Daoy (cell line): ENCODE measurements at regions not wholly inside any gene's neighbourhood (a gene's known extent, or its start where the extent isn't known, plus 50 kb on each side); places are given as distances from the start of the nearest gene placed in this dataset.

Experiments
- DNase-seq: peaks from one replicate; pipeline ENCODE4 v3.0.0-alpha.2; 2015; ENCODE audit warnings: low read depth

DNA sequence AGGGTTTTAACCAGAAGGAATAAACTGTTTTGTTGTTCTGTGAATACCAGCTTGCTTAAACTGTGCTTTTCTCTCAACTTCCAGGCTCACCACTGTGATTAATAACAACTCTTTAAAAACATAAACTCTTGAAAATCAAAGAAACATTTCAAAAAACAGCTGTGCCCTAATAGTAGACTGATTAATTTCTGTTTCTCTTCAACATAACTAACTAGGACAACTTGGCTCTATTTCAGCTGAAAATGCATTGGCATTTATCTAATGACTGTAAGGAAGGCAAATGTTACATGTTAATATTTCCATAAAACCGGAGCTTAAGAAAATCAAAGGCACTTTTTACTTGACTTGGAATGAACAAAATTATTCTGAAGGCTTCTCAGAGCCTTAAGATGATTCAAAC, 656.1 kb upstream of the NEGR1 start:
- no peak for DNase-seq

- DNase-seq: no peak
These were observed 655.6 kb upstream of the NEGR1 start for GRCh38 chr1:72937905-72938304.

GRCh38 chr1:72936942-72937341, 654.6 kb upstream of the NEGR1 start:
- DNase-seq: no peak

DNA sequence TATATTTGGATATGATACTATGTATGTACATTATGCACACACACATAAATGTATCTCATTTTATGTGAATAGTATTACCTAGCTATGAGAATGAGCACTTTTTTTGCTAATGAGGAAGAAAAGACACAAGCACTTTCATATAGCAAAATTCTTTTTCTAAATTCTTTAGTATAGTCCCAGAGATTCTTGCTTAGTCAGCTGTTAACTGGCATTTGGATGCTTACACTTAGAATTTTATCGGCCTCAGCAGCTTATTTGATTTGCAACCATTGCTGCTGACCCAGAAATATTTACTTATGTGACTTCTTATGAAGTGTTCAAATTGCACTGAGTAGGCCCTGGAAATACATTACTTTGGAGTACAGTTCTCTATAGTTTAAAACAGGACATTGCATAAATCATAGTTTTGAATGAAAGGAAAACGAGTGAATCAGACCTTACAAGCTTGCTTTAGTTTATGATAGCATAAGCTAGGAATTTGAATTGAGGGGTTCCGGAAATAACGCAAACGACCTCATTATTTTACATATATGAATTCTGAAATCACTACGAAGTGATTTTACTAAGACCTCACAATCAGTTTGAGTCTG, 653.9 kb upstream of the NEGR1 start:
- no peak for DNase-seq

DNA sequence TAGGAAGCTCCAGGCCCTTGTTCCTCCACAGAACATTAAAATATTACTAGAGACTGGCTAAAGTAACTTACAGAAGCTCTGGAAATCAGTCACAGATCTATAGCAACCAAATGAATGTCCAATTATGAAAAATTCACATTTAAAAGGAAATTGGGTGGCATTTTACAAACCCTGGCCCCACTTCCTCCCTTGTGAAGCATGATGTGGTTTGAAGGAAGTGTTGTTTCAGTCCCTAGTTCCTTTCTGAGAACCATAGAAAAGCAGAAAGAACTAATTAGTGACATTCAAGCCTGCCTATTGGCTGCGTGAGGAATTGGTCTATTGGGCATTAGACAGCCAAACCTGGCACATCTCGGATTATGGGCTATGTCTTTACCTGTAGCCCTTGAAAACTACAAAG, 649.7 kb upstream of the NEGR1 start:
- no peak for DNase-seq

DNA sequence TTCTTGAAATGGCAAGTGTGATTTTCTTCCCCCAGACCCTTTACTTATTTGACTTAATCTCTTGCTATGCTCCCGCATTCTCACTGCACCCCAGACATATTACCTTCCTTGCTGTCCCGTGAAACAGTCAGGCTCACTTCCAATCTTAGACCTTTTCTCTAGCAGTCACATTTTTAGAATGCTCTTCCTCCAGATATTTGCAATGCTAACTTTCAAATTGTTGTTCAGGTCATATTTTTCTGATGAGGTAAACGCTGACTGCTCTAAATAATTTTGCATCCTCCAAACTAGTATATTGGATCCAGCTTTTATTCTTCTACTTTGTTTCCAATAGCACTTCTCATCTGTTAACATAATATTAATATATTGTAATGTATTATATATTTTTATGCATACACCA, 648.2 kb upstream of the NEGR1 start:
- no peak for DNase-seq

DNA sequence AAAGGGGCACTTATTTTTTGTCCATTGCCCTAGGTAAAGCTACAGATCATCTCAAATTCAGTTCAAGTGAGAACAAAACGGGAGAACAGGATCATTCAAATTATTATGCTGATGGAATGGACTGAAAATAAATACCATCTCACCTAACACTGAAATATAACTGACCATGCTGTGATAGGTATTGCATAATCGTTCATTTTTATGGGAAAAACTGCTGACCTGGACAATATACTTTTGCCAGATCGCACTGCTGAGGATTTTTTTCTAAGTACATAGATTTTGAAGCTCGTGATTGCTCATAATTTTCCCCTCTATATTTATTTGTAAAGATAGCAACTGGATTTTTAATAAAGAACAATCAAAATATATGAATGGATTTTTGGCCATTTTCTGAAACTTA, 636.6 kb upstream of the NEGR1 start:
- no peak for DNase-seq

GRCh38 chr1:72917920-72918319, 635.6 kb upstream of the NEGR1 start:
- no peak for DNase-seq

DNA sequence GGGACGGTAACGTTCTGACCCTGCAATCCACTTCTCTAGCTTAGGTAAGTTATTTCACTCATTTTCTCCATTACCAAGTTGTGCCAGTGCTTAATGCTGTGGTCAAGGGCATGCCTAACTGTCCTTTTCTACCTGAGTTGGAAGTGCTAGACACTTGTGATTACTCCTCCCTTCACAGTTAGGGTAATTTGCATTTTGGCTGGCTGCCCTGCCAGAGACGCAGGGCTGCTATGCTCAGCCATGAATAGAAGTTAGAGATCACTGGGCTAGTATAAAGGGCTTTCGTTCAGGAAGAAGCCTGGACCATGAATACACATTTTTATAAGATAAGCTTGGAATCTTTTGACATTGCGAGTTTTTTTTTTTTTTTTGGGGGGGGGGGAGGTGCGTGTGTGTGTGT, 633.2 kb upstream of the NEGR1 start:
- no peak for DNase-seq

DNA sequence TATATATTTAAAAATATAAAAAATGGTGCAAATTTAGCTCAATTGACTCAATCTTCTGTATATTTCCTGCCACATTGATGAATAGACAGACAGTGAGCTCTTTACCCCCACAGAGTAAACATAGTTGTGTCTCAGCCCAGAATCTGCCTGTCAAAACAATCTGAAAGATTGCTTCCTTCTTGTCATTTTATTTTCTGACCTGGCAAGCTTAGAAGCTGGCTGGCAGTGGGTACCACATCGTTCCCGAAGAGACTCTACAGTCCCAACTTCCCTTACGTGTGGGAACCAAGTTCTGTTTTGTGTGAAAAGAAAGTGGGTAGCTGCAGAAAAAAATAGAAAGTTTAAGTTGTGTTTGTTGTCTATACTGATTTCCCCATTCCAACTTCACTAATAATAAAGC, 629.3 kb upstream of the NEGR1 start:
- DNase-seq: no peak

DNA sequence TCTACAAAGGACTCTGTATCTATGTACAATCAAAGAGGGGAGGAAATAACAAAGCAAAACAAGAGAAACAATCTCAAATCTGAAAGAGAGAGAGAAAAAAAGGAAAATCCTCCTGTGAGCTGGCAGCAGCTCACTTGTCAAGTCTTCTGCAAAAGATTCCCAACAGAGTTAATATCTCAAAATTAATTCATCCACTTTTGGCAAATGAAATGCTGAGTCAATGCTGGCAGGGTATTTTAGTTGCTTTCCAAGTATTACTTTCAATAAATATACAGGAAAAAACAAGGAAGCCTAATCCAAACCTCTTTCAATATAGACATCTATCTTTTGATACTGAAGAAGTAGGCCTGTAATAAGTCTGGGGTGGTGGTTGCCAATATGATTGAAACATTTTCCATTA, 613.9 kb upstream of the NEGR1 start:
- no peak for DNase-seq

DNA sequence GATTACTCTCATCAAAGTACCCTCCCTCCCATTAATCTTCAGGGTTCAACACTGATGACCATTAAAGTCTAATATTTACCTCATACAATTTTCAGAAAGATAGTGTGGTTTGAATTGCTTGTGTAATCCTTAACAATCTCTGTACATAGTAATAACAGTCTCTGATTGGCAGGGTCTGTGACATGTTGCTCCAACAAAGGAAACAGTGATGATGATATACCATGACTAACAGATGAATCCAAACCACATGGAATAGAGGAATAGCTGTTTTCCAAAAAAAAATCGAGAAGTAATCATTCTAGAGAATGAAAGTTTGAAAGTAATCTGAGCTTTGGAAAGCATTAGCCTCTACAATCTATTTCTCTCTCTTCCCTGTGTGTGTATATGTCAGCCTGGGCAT, 610.1 kb upstream of the NEGR1 start:
- DNase-seq: peak; percentile 2

- no peak for DNase-seq
These were observed 609.6 kb upstream of the NEGR1 start for GRCh38 chr1:72891976-72892375.

GRCh38 chr1:72885841-72886240, 603.5 kb upstream of the NEGR1 start:
- no peak for DNase-seq

- no peak for DNase-seq
These were observed 602.7 kb upstream of the NEGR1 start for GRCh38 chr1:72885017-72885416.

DNA sequence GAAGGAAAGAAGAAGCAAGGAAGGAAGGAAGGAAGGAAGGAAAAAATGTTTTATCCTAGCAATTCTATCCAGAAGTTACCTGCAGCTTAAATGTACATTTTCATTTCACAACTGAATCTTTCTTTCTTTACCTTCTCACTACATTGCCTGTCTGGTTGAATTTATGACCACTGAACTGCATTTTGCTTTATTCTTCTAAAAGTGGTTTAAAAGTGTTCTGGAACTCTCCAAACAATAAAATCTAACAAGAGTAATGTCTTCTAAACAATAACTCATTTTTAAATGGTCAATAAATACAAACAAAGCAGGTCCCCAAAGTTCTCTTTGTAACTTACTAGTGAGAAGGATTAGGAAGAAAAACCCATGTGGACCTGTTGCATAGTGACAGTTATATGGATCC, 587.5 kb upstream of the NEGR1 start:
- no peak for DNase-seq

DNA sequence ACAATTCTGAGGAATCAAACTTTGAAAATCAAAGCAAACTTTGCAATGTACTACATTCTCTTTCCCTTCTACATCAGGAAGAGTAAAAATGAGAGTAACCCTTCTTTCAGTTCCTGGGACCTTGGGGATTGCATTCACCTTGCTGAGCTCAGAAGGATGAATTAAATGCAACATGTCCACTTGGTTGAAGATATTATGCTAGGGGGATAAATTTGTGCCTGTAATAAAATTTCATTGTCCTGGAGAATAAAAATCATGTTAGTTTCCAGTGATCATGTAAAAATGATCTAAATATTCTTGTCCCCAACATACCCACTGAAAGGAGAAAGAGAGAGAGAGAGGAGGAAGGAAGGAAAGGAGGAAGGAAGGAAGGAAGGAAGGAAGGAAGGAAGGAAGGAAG, 587.1 kb upstream of the NEGR1 start:
- no peak for DNase-seq

GRCh38 chr1:72851597-72851996, 569.3 kb upstream of the NEGR1 start:
- no peak for DNase-seq

GRCh38 chr1:72848997-72849396, 566.7 kb upstream of the NEGR1 start:
- DNase-seq: no peak

- DNase-seq: no peak
These were observed 565.3 kb upstream of the NEGR1 start for GRCh38 chr1:72847651-72848050.

DNA sequence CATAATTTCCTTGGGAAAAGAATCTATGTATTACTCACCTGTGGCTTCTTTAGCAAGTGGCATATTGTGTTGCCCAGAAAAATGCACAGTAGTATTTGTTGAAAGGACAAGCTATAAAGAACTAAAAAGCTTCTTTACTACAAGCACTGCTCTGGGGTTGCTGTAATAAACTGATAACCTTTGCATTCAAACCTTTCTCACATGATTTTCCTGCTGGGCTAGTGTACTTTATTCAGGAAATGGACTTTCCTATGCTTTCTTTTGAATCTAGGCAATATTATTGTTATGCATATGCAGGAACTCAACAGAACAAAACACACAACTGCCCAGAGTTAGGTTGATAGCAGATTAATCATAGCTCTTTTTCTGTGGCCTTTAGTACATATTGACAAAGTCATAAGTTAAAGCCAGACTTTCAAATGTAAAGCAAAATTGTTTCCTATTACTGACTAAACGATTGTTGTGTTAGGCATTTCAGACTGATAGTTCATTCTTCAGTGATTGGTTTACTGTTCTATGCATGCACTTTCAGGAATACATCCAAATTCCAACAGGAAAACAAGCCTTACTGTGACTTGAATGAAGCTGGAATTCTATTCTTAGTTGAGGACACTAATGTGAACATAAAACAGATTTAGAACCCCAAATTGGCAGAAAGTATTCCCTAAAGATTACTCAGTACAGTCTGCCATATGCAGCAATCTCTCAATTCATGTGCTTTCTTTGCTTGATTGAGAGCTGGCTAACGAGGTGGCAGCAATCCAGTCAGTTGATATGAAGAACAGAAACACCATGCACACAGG, 564.3 kb upstream of the NEGR1 start:
- DNase-seq: no peak

GRCh38 chr1:72845981-72846380, 563.6 kb upstream of the NEGR1 start:
- DNase-seq: no peak

- peak; percentile 14 for DNase-seq
These were observed 563.0 kb upstream of the NEGR1 start for GRCh38 chr1:72845381-72845780.

DNA sequence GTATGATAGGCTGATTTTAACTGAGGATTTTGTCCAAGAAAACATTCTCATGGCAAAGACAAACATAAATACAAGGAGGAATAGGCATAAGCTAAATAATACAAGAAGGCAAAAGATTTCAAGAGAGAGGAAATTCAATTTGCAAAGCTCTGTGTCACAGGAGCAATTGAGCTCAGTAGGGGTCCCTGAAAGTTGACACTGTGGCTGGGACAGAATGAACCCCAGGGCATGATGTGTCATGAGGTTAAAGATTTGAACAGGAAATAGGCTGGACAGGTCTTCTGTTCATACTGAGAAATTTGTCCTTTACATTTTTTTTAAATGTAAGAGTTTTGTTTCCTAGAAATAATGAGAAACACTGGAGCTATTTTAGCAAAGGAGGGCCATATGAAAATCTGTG, 555.4 kb upstream of the NEGR1 start:
- peak; percentile 2 for DNase-seq
